ENCODE measurements at regions not wholly inside any gene's neighbourhood (a gene's known extent, or its start where the extent isn't known, plus 50 kb on each side); places are given as distances from the start of the nearest gene placed in this dataset.
A peak's percentile ranks its signal among the peaks of the same experiment; 100 is the strongest.

- no peaks in the 10 kb centered on the region for H3K27me3 Mint-ChIP-seq
- H3K27ac Mint-ChIP-seq = no peak overlapping the region
- Histone ChIP-seq H3K36me3 (ENCODE audit: control insufficient read depth, insufficient read depth, low read length) (no peaks in the 10 kb centered on the region), H3K27ac (ENCODE audit: insufficient read depth, low read length, poor library complexity, severe bottlenecking) (no peak overlapping the region), H3K27me3 (ENCODE audit: control insufficient read depth, insufficient read depth, low read length) (no peaks in the 10 kb centered on the region), H3K4me1 (ENCODE audit: control insufficient read depth, insufficient read depth, low read length, poor library complexity, severe bottlenecking) (no peaks in the 10 kb centered on the region), H3K9me3 (ENCODE audit: control insufficient read depth in 2 of 2, low read length in 2 of 2) (peaks cover 0 to 2% of the 10 kb centered on the region in 2 experiments), H3K4me3 (ENCODE audit: low read depth, low read length) (no peak overlapping the region)
- H3K4me1 Mint-ChIP-seq = no peaks in the 10 kb centered on the region
- DNase-seq (no peak), ATAC-seq (ENCODE audit: low read depth in 2 of 2) (no peak)
- H3K36me3 Mint-ChIP-seq = no peaks in the 10 kb centered on the region
- no peak overlapping the region for H3K4me3 Mint-ChIP-seq
- H3K9me3 Mint-ChIP-seq = peaks cover 0 to 3% (median 0%) of the 10 kb centered on the region in 7 donors
These were observed 314.0 kb downstream of the AGTPBP1 start for GRCh38 chr9:85427772-85428171.

- no peak overlapping the region for H3K4me3 ChIP-seq (ENCODE audit: low read depth, low read length)
- Mint-ChIP-seq H3K4me3 (no peak overlapping the region), H3K27me3 (no peaks in the 10 kb centered on the region), H3K36me3 (no peaks in the 10 kb centered on the region), H3K9me3 (peaks cover 0 to 5% (median 0%) of the 10 kb centered on the region in 7 donors), H3K4me1 (no peaks in the 10 kb centered on the region), H3K27ac (no peak overlapping the region)
- H3K27ac ChIP-seq (ENCODE audit: insufficient read depth, low read length, poor library complexity, severe bottlenecking) = no peak overlapping the region
- ATAC-seq (ENCODE audit: low read depth in 2 of 2) (no peak), DNase-seq (peak in 1 of 3 donors; percentile 41)
- no peaks in the 10 kb centered on the region for H3K36me3 ChIP-seq (ENCODE audit: control insufficient read depth, insufficient read depth, low read length)
- no peaks in the 10 kb centered on the region for H3K4me1 ChIP-seq (ENCODE audit: control insufficient read depth, insufficient read depth, low read length, poor library complexity, severe bottlenecking)
- H3K27me3 ChIP-seq (ENCODE audit: control insufficient read depth, insufficient read depth, low read length) = no peaks in the 10 kb centered on the region
- H3K9me3 ChIP-seq (ENCODE audit: control insufficient read depth in 2 of 2, low read length in 2 of 2) = peaks cover 0 to 2% of the 10 kb centered on the region in 2 experiments
These were observed 316.6 kb downstream of the AGTPBP1 start for GRCh38 chr9:85425153-85425611.

- Histone ChIP-seq H3K4me3 (ENCODE audit: low read depth, low read length) (no peak overlapping the region), H3K4me1 (ENCODE audit: control insufficient read depth, insufficient read depth, low read length, poor library complexity, severe bottlenecking) (no peaks in the 10 kb centered on the region), H3K36me3 (ENCODE audit: control insufficient read depth, insufficient read depth, low read length) (no peaks in the 10 kb centered on the region), H3K9me3 (ENCODE audit: control insufficient read depth in 2 of 2, low read length in 2 of 2) (peaks cover 0 to 2% of the 10 kb centered on the region in 2 experiments), H3K27me3 (ENCODE audit: control insufficient read depth, insufficient read depth, low read length) (no peaks in the 10 kb centered on the region), H3K27ac (ENCODE audit: insufficient read depth, low read length, poor library complexity, severe bottlenecking) (no peak overlapping the region)
- H3K9me3 Mint-ChIP-seq = peaks cover 0 to 5% (median 0%) of the 10 kb centered on the region in 7 donors
- H3K4me1 Mint-ChIP-seq = no peaks in the 10 kb centered on the region
- ATAC-seq (ENCODE audit: low read depth in 2 of 2) = no peak
- no peaks in the 10 kb centered on the region for H3K36me3 Mint-ChIP-seq
- no peak for DNase-seq
- no peak overlapping the region for H3K4me3 Mint-ChIP-seq
- no peak overlapping the region for H3K27ac Mint-ChIP-seq
- no peaks in the 10 kb centered on the region for H3K27me3 Mint-ChIP-seq
These were observed 318.3 kb downstream of the AGTPBP1 start for GRCh38 chr9:85423422-85423821.

GRCh38 chr9:85421641-85422040, 320.1 kb downstream of the AGTPBP1 start:
- no peaks in the 10 kb centered on the region for H3K4me1 ChIP-seq (ENCODE audit: control insufficient read depth, insufficient read depth, low read length, poor library complexity, severe bottlenecking)
- Mint-ChIP-seq H3K27ac (no peak overlapping the region), H3K36me3 (no peaks in the 10 kb centered on the region), H3K27me3 (no peaks in the 10 kb centered on the region), H3K4me1 (no peaks in the 10 kb centered on the region), H3K4me3 (no peak overlapping the region), H3K9me3 (peaks cover 0 to 5% (median 0%) of the 10 kb centered on the region in 7 donors)
- no peak overlapping the region for H3K4me3 ChIP-seq (ENCODE audit: low read depth, low read length)
- H3K27ac ChIP-seq (ENCODE audit: insufficient read depth, low read length, poor library complexity, severe bottlenecking) = no peak overlapping the region
- no peaks in the 10 kb centered on the region for H3K36me3 ChIP-seq (ENCODE audit: control insufficient read depth, insufficient read depth, low read length)
- peaks cover 0 to 2% of the 10 kb centered on the region in 2 experiments for H3K9me3 ChIP-seq (ENCODE audit: control insufficient read depth in 2 of 2, low read length in 2 of 2)
- ATAC-seq (ENCODE audit: low read depth in 2 of 2) (no peak), DNase-seq (no peak)
- H3K27me3 ChIP-seq (ENCODE audit: control insufficient read depth, insufficient read depth, low read length) = no peaks in the 10 kb centered on the region

GRCh38 chr9:85420750-85421149, 321.0 kb downstream of the AGTPBP1 start:
- Histone ChIP-seq H3K36me3 (ENCODE audit: control insufficient read depth, insufficient read depth, low read length) (no peaks in the 10 kb centered on the region), H3K27me3 (ENCODE audit: control insufficient read depth, insufficient read depth, low read length) (no peaks in the 10 kb centered on the region), H3K9me3 (ENCODE audit: control insufficient read depth in 2 of 2, low read length in 2 of 2) (peaks cover 0 to 2% of the 10 kb centered on the region in 2 experiments), H3K4me1 (ENCODE audit: control insufficient read depth, insufficient read depth, low read length, poor library complexity, severe bottlenecking) (no peaks in the 10 kb centered on the region), H3K27ac (ENCODE audit: insufficient read depth, low read length, poor library complexity, severe bottlenecking) (no peak overlapping the region), H3K4me3 (ENCODE audit: low read depth, low read length) (no peak overlapping the region)
- Mint-ChIP-seq H3K27me3 (no peaks in the 10 kb centered on the region), H3K4me1 (no peaks in the 10 kb centered on the region), H3K36me3 (no peaks in the 10 kb centered on the region), H3K4me3 (no peak overlapping the region), H3K27ac (no peak overlapping the region), H3K9me3 (peaks cover 0 to 5% (median 0%) of the 10 kb centered on the region in 7 donors)
- ATAC-seq (ENCODE audit: low read depth in 2 of 2) = no peak
- DNase-seq = no peak

- no peaks in the 10 kb centered on the region for H3K36me3 Mint-ChIP-seq
- Histone ChIP-seq H3K27ac (ENCODE audit: insufficient read depth, low read length, poor library complexity, severe bottlenecking) (no peak overlapping the region), H3K36me3 (ENCODE audit: control insufficient read depth, insufficient read depth, low read length) (no peaks in the 10 kb centered on the region), H3K27me3 (ENCODE audit: control insufficient read depth, insufficient read depth, low read length) (no peaks in the 10 kb centered on the region), H3K4me3 (ENCODE audit: low read depth, low read length) (no peak overlapping the region), H3K9me3 (ENCODE audit: control insufficient read depth in 2 of 2, low read length in 2 of 2) (no peaks in the 10 kb centered on the region), H3K4me1 (ENCODE audit: control insufficient read depth, insufficient read depth, low read length, poor library complexity, severe bottlenecking) (no peaks in the 10 kb centered on the region)
- DNase-seq (no peak), ATAC-seq (ENCODE audit: low read depth in 2 of 2) (no peak)
- H3K9me3 Mint-ChIP-seq = peaks cover 0 to 4% (median 0%) of the 10 kb centered on the region in 7 donors
- no peak overlapping the region for H3K4me3 Mint-ChIP-seq
- H3K4me1 Mint-ChIP-seq = no peaks in the 10 kb centered on the region
- no peaks in the 10 kb centered on the region for H3K27me3 Mint-ChIP-seq
- H3K27ac Mint-ChIP-seq = no peak overlapping the region
These were observed 324.1 kb downstream of the AGTPBP1 start for GRCh38 chr9:85417674-85418073.

- DNase-seq (no peak), ATAC-seq (ENCODE audit: low read depth in 2 of 2) (no peak)
- Mint-ChIP-seq H3K4me3 (no peak overlapping the region), H3K4me1 (no peaks in the 10 kb centered on the region), H3K27ac (no peak overlapping the region), H3K9me3 (peaks cover 0 to under 1% (median 0%) of the 10 kb centered on the region in 7 donors), H3K27me3 (no peaks in the 10 kb centered on the region), H3K36me3 (no peaks in the 10 kb centered on the region)
- Histone ChIP-seq H3K9me3 (ENCODE audit: control insufficient read depth in 2 of 2, low read length in 2 of 2) (no peaks in the 10 kb centered on the region), H3K36me3 (ENCODE audit: control insufficient read depth, insufficient read depth, low read length) (no peaks in the 10 kb centered on the region), H3K4me3 (ENCODE audit: low read depth, low read length) (no peak overlapping the region), H3K27me3 (ENCODE audit: control insufficient read depth, insufficient read depth, low read length) (no peaks in the 10 kb centered on the region), H3K4me1 (ENCODE audit: control insufficient read depth, insufficient read depth, low read length, poor library complexity, severe bottlenecking) (no peaks in the 10 kb centered on the region), H3K27ac (ENCODE audit: insufficient read depth, low read length, poor library complexity, severe bottlenecking) (no peak overlapping the region)
These were observed 325.0 kb downstream of the AGTPBP1 start for GRCh38 chr9:85416715-85417114.

GRCh38 chr9:85414390-85414789, 327.4 kb downstream of the AGTPBP1 start:
- Histone ChIP-seq H3K4me1 (ENCODE audit: control insufficient read depth, insufficient read depth, low read length, poor library complexity, severe bottlenecking) (no peaks in the 10 kb centered on the region), H3K27ac (ENCODE audit: insufficient read depth, low read length, poor library complexity, severe bottlenecking) (no peak overlapping the region), H3K36me3 (ENCODE audit: control insufficient read depth, insufficient read depth, low read length) (no peaks in the 10 kb centered on the region), H3K27me3 (ENCODE audit: control insufficient read depth, insufficient read depth, low read length) (no peaks in the 10 kb centered on the region), H3K9me3 (ENCODE audit: control insufficient read depth in 2 of 2, low read length in 2 of 2) (no peaks in the 10 kb centered on the region), H3K4me3 (ENCODE audit: low read depth, low read length) (no peak overlapping the region)
- Mint-ChIP-seq H3K27ac (no peak overlapping the region), H3K9me3 (peaks cover 0 to 2% (median 0%) of the 10 kb centered on the region in 7 donors), H3K4me1 (no peaks in the 10 kb centered on the region), H3K4me3 (no peak overlapping the region), H3K27me3 (no peaks in the 10 kb centered on the region), H3K36me3 (no peaks in the 10 kb centered on the region)
- no peak for DNase-seq
- ATAC-seq (ENCODE audit: low read depth in 2 of 2) = no peak
